RWPE2 (cell line): ENCODE measurements at regions not wholly inside any gene's neighbourhood (a gene's known extent, or its start where the extent isn't known, plus 50 kb on each side); places are given as distances from the start of the nearest gene placed in this dataset.

Source experiments
- ATAC-seq: fragments of 200-7000 bp; cut with Tn5 transposase; 3 replicates; pipeline ENCODE4 v1.9.1; 2021; ENCODE audit warnings: low read depth
- DNase-seq: peaks from one replicate; pipeline ENCODE4 v3.0.0-alpha.2; 2020; ENCODE audit warnings: low spot score
- H3K27ac ChIP-seq: fragments of 450-650 bp; 2 replicates; pipeline ENCODE4 v1.5.1; 2017; ENCODE audit warnings: mild to moderate bottlenecking; ENCODE audit not compliant: poor library complexity, severe bottlenecking
- H3K27me3 ChIP-seq: fragments of 250-450 bp; sonication (Bioruptor Pico); 2 replicates; pipeline ENCODE4 v1.5.1; 2021; ENCODE audit warnings: mild to moderate bottlenecking, moderate library complexity; ENCODE audit not compliant: insufficient read depth, poor library complexity, severe bottlenecking
- H3K36me3 ChIP-seq: fragments of 250-450 bp; sonication (Bioruptor Pico); 2 replicates; pipeline ENCODE4 v1.5.1; 2020; ENCODE audit warnings: low read depth, mild to moderate bottlenecking, moderate library complexity
- H3K4me1 ChIP-seq: fragments of 250-450 bp; sonication (Bioruptor Pico); 2 replicates; pipeline ENCODE4 v1.5.1; 2021; ENCODE audit warnings: mild to moderate bottlenecking, moderate library complexity; ENCODE audit not compliant: insufficient read depth, poor library complexity, severe bottlenecking
- H3K4me3 ChIP-seq: fragments of 250-450 bp; sonication (Bioruptor Pico); 2 replicates; pipeline ENCODE4 v1.5.1; 2021; ENCODE audit warnings: mild to moderate bottlenecking, moderate library complexity; ENCODE audit not compliant: severe bottlenecking
- H3K9me3 ChIP-seq: fragments of 250-450 bp; sonication (Bioruptor Pico); 2 replicates; pipeline ENCODE4 v1.5.1; 2021; ENCODE audit warnings: mild to moderate bottlenecking, moderate library complexity; ENCODE audit not compliant: severe bottlenecking
- CTCF ChIP-seq: fragments of 450-650 bp; IDR thresholded peaks from one replicate; pipeline ENCODE4 v1.5.1; 2017; ENCODE audit warnings: mild to moderate bottlenecking, moderate library complexity; ENCODE audit not compliant: poor library complexity, severe bottlenecking

GRCh38 chr11:16605894-16606783 lies 132.3 kb upstream of the C11orf58 start:
- H3K27ac ChIP-seq = no peak overlapping the region
- DNase-seq (peak; percentile 60), ATAC-seq (peak; percentile 58)
- no peaks in the 10 kb centered on the region for H3K36me3 ChIP-seq
- H3K4me1 ChIP-seq = no peaks in the 10 kb centered on the region
- peak overlapping the region; percentile 41 for H3K4me3 ChIP-seq
- TF ChIP-seq CTCF = peak; percentile 96
- H3K27me3 ChIP-seq = peaks cover 66% of the 10 kb centered on the region
- no peaks in the 10 kb centered on the region for H3K9me3 ChIP-seq

- no peaks in the 10 kb centered on the region for H3K9me3 ChIP-seq
- TF ChIP-seq CTCF = no peak
- H3K4me3 ChIP-seq = peak overlapping the region; percentile 41
- no peaks in the 10 kb centered on the region for H3K4me1 ChIP-seq
- DNase-seq = no peak
- no peaks in the 10 kb centered on the region for H3K36me3 ChIP-seq
- H3K27me3 ChIP-seq = peaks cover 66% of the 10 kb centered on the region
- no peak overlapping the region for H3K27ac ChIP-seq
- ATAC-seq = no peak
These were observed 133.0 kb upstream of the C11orf58 start for GRCh38 chr11:16605389-16605893.

- H3K4me3 ChIP-seq = peak overlapping the region; percentile 41
- DNase-seq (peak; percentile 49), ATAC-seq (peak; percentile 44)
- H3K27me3 ChIP-seq = peaks cover 66% of the 10 kb centered on the region
- no peaks in the 10 kb centered on the region for H3K36me3 ChIP-seq
- no peaks in the 10 kb centered on the region for H3K9me3 ChIP-seq
- H3K4me1 ChIP-seq = no peaks in the 10 kb centered on the region
- no peak overlapping the region for H3K27ac ChIP-seq
- no peak for TF ChIP-seq CTCF
These were observed 133.6 kb upstream of the C11orf58 start for GRCh38 chr11:16604794-16605388.

- ATAC-seq = peak; percentile 18; the same call in 1 of the 3 replicates
- Histone ChIP-seq H3K27me3 (peaks cover 59% of the 10 kb centered on the region), H3K27ac (no peak overlapping the region), H3K9me3 (no peaks in the 10 kb centered on the region), H3K4me1 (no peaks in the 10 kb centered on the region), H3K4me3 (peak overlapping the region; percentile 41), H3K36me3 (no peaks in the 10 kb centered on the region)
- DNase-seq = peak; percentile 41
- TF ChIP-seq CTCF = no peak
These were observed 134.3 kb upstream of the C11orf58 start for GRCh38 chr11:16603890-16604793.
